ENCODE measurements at regions not wholly inside any gene's neighbourhood (a gene's known extent, or its start where the extent isn't known, plus 50 kb on each side); places are given as distances from the start of the nearest gene placed in this dataset.

DNA sequence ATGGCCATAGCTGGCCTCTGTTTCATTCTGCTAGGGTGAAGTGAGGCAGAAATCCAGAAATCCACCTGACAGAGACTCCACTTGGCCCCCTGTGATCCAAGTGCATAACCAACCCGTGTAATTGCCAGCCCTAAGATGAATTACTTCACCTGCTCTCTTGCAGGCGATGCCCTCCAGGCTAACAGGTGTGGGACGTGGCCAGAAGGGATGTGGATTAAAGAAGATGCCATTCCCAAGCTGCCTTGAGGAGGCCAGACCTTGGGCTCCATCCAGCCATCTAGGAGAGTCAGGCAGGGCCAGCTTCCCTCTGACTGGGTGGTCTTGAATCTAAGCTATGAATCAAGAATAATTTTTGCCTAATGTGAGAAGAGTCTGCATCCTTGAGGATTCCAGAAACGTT lies 154.5 kb upstream of the BNIP2 start:
- DNase-seq (no peak), ATAC-seq (no peak)
- Histone ChIP-seq H3K27ac (no peak overlapping the region), H3K9me3 (no peaks in the 10 kb centered on the region), H3K4me1 (no peaks in the 10 kb centered on the region), H3K27me3 (peaks cover 0 to 9% of the 10 kb centered on the region in 2 donors), H3K4me3 (no peak overlapping the region), H3K36me3 (no peaks in the 10 kb centered on the region)
- intact Hi-C loops (cut with DNase I): no loop called here
- TF ChIP-seq, protein P1, sequence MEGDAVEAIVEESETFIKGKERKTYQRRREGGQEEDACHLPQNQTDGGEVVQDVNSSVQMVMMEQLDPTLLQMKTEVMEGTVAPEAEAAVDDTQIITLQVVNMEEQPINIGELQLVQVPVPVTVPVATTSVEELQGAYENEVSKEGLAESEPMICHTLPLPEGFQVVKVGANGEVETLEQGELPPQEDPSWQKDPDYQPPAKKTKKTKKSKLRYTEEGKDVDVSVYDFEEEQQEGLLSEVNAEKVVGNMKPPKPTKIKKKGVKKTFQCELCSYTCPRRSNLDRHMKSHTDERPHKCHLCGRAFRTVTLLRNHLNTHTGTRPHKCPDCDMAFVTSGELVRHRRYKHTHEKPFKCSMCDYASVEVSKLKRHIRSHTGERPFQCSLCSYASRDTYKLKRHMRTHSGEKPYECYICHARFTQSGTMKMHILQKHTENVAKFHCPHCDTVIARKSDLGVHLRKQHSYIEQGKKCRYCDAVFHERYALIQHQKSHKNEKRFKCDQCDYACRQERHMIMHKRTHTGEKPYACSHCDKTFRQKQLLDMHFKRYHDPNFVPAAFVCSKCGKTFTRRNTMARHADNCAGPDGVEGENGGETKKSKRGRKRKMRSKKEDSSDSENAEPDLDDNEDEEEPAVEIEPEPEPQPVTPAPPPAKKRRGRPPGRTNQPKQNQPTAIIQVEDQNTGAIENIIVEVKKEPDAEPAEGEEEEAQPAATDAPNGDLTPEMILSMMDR (IDR thresholded peaks at IDR 0.05): no peak

DNA sequence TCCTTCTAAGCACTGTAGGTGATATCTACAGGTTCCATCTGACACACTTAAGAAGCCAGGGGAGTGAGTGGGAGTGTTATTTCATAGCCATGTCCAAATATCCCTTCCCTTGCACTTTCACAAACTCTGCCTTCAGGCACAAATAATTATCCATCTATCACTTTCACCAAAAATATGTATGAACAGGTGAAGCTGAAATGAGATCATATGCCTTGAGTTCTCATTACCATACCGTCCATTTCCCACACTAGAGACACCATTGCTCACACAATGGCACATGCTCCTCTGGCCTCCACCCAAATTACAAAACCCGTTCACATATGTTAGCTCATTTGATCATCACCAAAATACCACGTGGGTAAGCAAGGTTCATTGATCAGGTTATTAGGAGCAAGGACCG lies 151.9 kb upstream of the BNIP2 start:
- H3K9me3 ChIP-seq: no peaks in the 10 kb centered on the region
- no peaks in the 10 kb centered on the region for H3K36me3 ChIP-seq
- intact Hi-C loops (cut with DNase I): no loop called here
- no peaks in the 10 kb centered on the region for H3K4me1 ChIP-seq
- no peak overlapping the region for H3K4me3 ChIP-seq
- H3K27me3 ChIP-seq: peaks cover 0 to 6% of the 10 kb centered on the region in 2 donors
- ATAC-seq (no peak), DNase-seq (no peak)
- TF ChIP-seq, protein P1 (IDR thresholded peaks at IDR 0.05): no peak
- no peak overlapping the region for H3K27ac ChIP-seq

DNA sequence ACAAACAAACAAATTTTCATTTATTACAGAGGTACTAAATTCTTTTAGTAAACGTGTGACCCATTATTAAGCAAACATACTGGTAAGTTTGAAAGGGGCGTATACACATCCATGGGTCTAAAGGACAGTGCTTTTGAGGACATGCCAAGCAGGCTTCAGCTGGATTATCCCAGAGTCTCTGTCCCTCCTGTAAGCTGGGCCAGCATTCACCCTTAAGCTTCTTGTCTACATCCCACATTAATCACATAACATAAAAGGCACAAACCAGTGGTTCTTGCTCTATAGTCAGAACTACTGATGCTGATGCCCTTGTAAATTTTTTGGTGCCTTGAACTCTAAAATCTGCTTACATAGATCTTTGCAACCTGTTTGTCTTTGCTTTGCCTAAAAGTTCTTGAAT lies 150.8 kb upstream of the BNIP2 start:
- Histone ChIP-seq H3K4me1 (no peaks in the 10 kb centered on the region), H3K36me3 (no peaks in the 10 kb centered on the region), H3K9me3 (no peaks in the 10 kb centered on the region), H3K4me3 (no peak overlapping the region), H3K27me3 (peaks cover 0 to 5% of the 10 kb centered on the region in 2 donors), H3K27ac (no peak overlapping the region)
- no peak for DNase-seq
- no peak for ATAC-seq
- intact Hi-C loops (cut with DNase I): no loop called here
- TF ChIP-seq, protein P1 (IDR thresholded peaks at IDR 0.05): no peak

DNA sequence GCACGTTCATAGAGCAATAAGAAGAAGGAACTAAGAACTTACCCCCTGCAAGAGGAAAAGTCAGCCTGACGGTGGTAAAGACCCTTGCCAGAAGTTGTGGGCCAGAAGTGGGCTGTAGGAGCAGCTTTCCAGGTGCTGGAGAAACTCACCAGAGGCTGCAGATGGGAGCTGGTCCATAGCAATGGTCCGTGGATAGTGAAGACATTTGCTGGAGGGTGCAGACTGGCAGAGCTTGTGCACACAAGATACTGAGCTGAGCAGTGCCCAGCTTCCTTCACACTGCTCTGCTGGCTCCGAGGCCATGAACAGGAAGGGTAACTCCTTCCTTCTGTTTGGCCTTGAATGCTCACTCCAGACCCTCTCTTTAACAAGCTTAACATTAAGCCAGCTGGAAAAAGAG lies 149.8 kb upstream of the BNIP2 start:
- H3K9me3 ChIP-seq: no peaks in the 10 kb centered on the region
- peaks cover 0 to 5% of the 10 kb centered on the region in 2 donors for H3K27me3 ChIP-seq
- ATAC-seq (no peak), DNase-seq (no peak)
- H3K4me1 ChIP-seq: no peaks in the 10 kb centered on the region
- H3K36me3 ChIP-seq: no peaks in the 10 kb centered on the region
- no peak overlapping the region for H3K4me3 ChIP-seq
- no peak overlapping the region for H3K27ac ChIP-seq
- intact Hi-C loops (cut with DNase I): no loop called here
- TF ChIP-seq, protein P1 (IDR thresholded peaks at IDR 0.05): no peak

DNA sequence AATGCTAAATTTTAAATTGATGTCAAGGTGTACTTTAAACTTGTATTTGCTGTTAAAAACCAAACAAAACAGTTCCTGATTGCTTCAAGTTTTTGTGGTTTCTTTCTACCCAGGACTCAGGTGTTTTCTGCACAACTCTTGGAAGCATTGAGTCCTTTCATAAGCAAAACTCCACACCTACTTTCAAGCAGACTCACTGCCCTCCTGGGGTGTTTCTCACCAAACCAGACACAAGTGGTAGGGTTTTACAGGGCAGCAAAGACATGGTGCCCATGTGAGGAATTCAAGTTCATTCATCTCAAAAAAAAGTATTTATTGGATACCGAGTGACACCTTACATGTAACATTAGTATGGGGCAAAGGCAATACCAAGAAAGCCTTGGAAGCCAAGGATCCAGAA lies 146.7 kb upstream of the BNIP2 start:
- Histone ChIP-seq H3K4me1 (no peaks in the 10 kb centered on the region), H3K27ac (no peak overlapping the region), H3K27me3 (peaks cover 0 to 5% of the 10 kb centered on the region in 2 donors), H3K9me3 (no peaks in the 10 kb centered on the region), H3K36me3 (no peaks in the 10 kb centered on the region), H3K4me3 (no peak overlapping the region)
- TF ChIP-seq, protein P1 (IDR thresholded peaks at IDR 0.05): no peak
- intact Hi-C loops (cut with DNase I): no loop called here
- DNase-seq (no peak), ATAC-seq (no peak)

Data from left lung (tissue), 4 donors.